Smooth muscle cell (in vitro differentiated cells): ENCODE measurements at regions not wholly inside any gene's neighbourhood (a gene's known extent, or its start where the extent isn't known, plus 50 kb on each side); places are given as distances from the start of the nearest gene placed in this dataset.

Experiments
- DNase-seq: peaks from one replicate; lab custom pipeline; 2025; ENCODE audit not compliant: unreplicated experiment; lab: John Stamatoyannopoulos, UW
- H2AFZ ChIP-seq: fragments of 200-600 bp; sonication (generic); 2 replicates; pipeline ENCODE4 v1.6.0; 2016; ENCODE audit warnings: antibody characterized with exemption, low read depth, mild to moderate bottlenecking
- H3F3A ChIP-seq: fragments of 200-600 bp; sonication (generic); 2 replicates; pipeline ENCODE4 v1.6.0; 2017; ENCODE audit warnings: antibody characterized with exemption, low read depth
- H3K27ac ChIP-seq: fragments of 200-600 bp; sonication (generic); 2 replicates; pipeline ENCODE4 v1.5.1; 2016; ENCODE audit warnings: low read depth, mild to moderate bottlenecking
- H3K27me3 ChIP-seq: fragments of 200-600 bp; sonication (generic); 2 replicates; pipeline ENCODE4 v1.6.1; 2016; ENCODE audit warnings: low read depth, mild to moderate bottlenecking
- H3K36me3 ChIP-seq: fragments of 200-600 bp; sonication (generic); 2 replicates; pipeline ENCODE4 v1.5.1; 2016; ENCODE audit warnings: low read depth
- H3K4me1 ChIP-seq: fragments of 200-600 bp; sonication (generic); 2 replicates; pipeline ENCODE4 v1.5.1; 2016; ENCODE audit warnings: low read depth
- H3K4me2 ChIP-seq: fragments of 200-600 bp; sonication (generic); 2 replicates; pipeline ENCODE4 v1.6.0; 2016; ENCODE audit warnings: mild to moderate bottlenecking
- H3K4me3 ChIP-seq: fragments of 200-600 bp; sonication (generic); 2 replicates; pipeline ENCODE4 v1.5.1; 2016; ENCODE audit warnings: mild to moderate bottlenecking
- H3K79me2 ChIP-seq: fragments of 200-600 bp; sonication (generic); 2 replicates; pipeline ENCODE4 v1.6.0; 2016; ENCODE audit warnings: low read depth, mild to moderate bottlenecking
- H3K9ac ChIP-seq: fragments of 200-600 bp; sonication (generic); 2 replicates; pipeline ENCODE4 v1.6.0; 2016; ENCODE audit warnings: low read depth
- H3K9me3 ChIP-seq: fragments of 200-600 bp; sonication (generic); replicated peaks from 2 replicates; pipeline ENCODE4 v1.5.1; 2016; ENCODE audit warnings: low read depth
- H4K20me1 ChIP-seq: fragments of 200-600 bp; sonication (generic); 2 replicates; pipeline ENCODE4 v1.6.0; 2016; ENCODE audit warnings: low read depth
- WGBS: methylation state at CpG from one replicate; pipeline ENCODE4 v1.1.7; 2016; ENCODE audit warnings: low lambda C conversion rate; 5-methylcytosine and 5-hydroxymethylcytosine counted together
- TF ChIP-seq, protein P1 (sequence below): fragments of 200-600 bp; sonication (generic); IDR thresholded peaks from 2 replicates; pipeline ENCODE4 v1.5.1; 2017; ENCODE audit warnings: borderline replicate concordance, mild to moderate bottlenecking, antibody characterized with exemption; ENCODE audit not compliant: insufficient read depth, poor library complexity, severe bottlenecking

DNA sequence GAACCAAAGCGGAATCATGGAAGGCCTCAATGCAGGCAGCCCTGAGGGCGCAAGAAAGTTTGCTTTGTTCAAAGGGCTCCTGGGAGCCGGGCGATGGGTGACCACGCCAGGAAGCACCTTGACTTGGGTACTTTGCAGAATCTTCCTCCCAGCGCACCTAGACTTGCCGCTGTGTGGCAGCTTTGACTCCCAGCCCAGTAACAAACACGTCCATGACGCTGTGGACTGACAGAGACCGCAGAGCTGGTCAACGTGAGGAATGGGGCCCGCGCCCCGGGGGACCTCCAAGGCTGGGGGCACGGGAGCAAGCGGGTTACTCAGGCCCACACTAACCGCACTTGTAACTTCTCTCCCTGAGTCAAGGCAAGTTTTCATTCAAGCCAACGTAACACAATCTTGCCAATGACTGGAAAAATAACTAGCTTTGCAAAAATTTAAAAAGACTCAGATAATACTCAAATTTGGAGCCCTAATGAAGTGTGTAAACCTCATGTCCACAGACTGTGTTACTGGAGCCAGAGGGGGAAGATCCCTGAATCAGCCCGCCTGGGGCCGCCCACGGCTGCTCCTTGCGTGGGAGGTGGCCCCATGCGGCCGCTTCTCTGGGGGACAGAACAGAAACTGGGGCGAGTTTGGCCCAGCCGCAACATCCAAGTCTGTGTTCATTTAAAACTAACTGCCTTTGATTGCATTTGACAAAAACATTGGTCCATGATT is 130.8 kb downstream of the DNAJB6 start:
- no peaks in the 10 kb centered on the region for H3K4me1 ChIP-seq
- WGBS: 87% methylated on average over 26 of the region's 26 CpGs
- no peak overlapping the region for H3K4me3 ChIP-seq
- DNase-seq: no peak
- H3K79me2 ChIP-seq: no peaks in the 10 kb centered on the region
- no peaks in the 10 kb centered on the region for H3K36me3 ChIP-seq
- H3K27ac ChIP-seq: no peak overlapping the region
- H2AFZ ChIP-seq: no peak overlapping the region
- peaks cover 7% of the 10 kb centered on the region for H3K27me3 ChIP-seq
- no peaks in the 10 kb centered on the region for H3F3A ChIP-seq
- no peak overlapping the region for H3K9ac ChIP-seq
- H3K9me3 ChIP-seq: no peaks in the 10 kb centered on the region
- no peak overlapping the region for H3K4me2 ChIP-seq
- H4K20me1 ChIP-seq: no peaks in the 10 kb centered on the region
- TF ChIP-seq, protein P1, sequence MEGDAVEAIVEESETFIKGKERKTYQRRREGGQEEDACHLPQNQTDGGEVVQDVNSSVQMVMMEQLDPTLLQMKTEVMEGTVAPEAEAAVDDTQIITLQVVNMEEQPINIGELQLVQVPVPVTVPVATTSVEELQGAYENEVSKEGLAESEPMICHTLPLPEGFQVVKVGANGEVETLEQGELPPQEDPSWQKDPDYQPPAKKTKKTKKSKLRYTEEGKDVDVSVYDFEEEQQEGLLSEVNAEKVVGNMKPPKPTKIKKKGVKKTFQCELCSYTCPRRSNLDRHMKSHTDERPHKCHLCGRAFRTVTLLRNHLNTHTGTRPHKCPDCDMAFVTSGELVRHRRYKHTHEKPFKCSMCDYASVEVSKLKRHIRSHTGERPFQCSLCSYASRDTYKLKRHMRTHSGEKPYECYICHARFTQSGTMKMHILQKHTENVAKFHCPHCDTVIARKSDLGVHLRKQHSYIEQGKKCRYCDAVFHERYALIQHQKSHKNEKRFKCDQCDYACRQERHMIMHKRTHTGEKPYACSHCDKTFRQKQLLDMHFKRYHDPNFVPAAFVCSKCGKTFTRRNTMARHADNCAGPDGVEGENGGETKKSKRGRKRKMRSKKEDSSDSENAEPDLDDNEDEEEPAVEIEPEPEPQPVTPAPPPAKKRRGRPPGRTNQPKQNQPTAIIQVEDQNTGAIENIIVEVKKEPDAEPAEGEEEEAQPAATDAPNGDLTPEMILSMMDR: no peak

- H3K27ac ChIP-seq: no peak overlapping the region
- no peaks in the 10 kb centered on the region for H3F3A ChIP-seq
- H3K27me3 ChIP-seq: peaks cover 7% of the 10 kb centered on the region
- H3K4me2 ChIP-seq: no peak overlapping the region
- no peaks in the 10 kb centered on the region for H3K9me3 ChIP-seq
- H2AFZ ChIP-seq: no peak overlapping the region
- no peaks in the 10 kb centered on the region for H3K36me3 ChIP-seq
- TF ChIP-seq, protein P1: no peak
- no peak overlapping the region for H3K9ac ChIP-seq
- no peaks in the 10 kb centered on the region for H3K79me2 ChIP-seq
- WGBS: 89% methylated on average over 42 of the region's 42 CpGs
- no peak for DNase-seq
- no peak overlapping the region for H3K4me3 ChIP-seq
- H4K20me1 ChIP-seq: no peaks in the 10 kb centered on the region
- H3K4me1 ChIP-seq: no peaks in the 10 kb centered on the region
Measured at GRCh38 chr7:157468221-157469111, 131.7 kb downstream of the DNAJB6 start.

DNA sequence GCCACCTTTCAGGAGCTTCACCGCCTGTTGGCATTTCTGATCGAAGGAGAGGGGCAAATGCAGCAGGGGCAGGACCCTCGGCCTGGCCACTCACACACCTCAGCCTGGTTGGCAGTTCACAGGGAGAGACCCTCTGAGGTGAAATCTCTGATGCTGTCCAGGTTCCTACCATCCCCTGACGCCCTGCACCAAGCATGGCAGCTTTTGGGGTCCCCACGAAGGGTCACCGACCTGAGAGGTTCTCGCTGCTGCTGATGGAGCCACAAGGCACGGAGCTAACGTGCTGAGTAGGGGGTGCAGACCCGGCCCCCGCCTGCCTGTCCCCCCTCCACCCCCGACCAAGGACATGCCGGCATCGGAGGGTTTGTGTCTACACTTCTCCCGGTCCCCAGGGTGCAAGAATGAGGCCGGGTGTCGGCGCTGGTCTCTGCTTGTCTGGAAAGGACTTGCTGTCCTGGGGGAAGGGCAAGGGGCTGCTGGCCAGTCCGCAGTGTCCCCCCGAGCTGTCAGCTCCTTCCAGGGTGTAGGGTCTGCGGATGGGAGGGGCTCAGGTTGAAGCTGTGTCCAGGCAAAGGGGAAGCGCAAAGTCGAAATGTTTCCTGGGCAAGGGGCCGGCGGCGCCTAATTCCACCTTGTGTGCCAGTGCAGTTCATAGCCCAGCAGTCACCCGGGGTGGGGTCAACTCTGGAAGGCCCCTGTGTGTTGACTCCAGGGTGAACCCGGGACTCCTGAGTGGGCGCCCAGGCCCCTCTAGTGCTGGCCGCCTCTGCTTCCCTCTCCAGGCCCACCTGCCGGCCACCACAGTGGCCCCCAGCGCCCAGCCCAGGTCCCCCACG is 132.6 kb downstream of the DNAJB6 start:
- peaks cover 7% of the 10 kb centered on the region for H3K27me3 ChIP-seq
- no peak overlapping the region for H2AFZ ChIP-seq
- no peaks in the 10 kb centered on the region for H3K79me2 ChIP-seq
- 88% methylated on average over 33 of the region's 33 CpGs for WGBS
- H3K27ac ChIP-seq: no peak overlapping the region
- H3K9ac ChIP-seq: no peak overlapping the region
- no peak overlapping the region for H3K4me2 ChIP-seq
- H3K9me3 ChIP-seq: no peaks in the 10 kb centered on the region
- H3K4me3 ChIP-seq: no peak overlapping the region
- no peak for DNase-seq
- H3K36me3 ChIP-seq: no peaks in the 10 kb centered on the region
- no peaks in the 10 kb centered on the region for H3F3A ChIP-seq
- H4K20me1 ChIP-seq: no peaks in the 10 kb centered on the region
- no peaks in the 10 kb centered on the region for H3K4me1 ChIP-seq
- TF ChIP-seq, protein P1: no peak
